HL-60/S4 (cell line): ENCODE measurements at regions not wholly inside any gene's neighbourhood (a gene's known extent, or its start where the extent isn't known, plus 50 kb on each side); places are given as distances from the start of the nearest gene placed in this dataset.

Experiments
- in situ Hi-C: fragments of 300-500 bp; cut with MboI; formaldehyde crosslinking; loops from 2 replicates; pipeline ENCODE4 v1.14.3; 2022; ENCODE audit warnings: low sequenced_read_pairs

GRCh38 chr6:105917038-105917695 is 169.0 kb upstream of the PRDM1 start:
- in situ Hi-C loops = no loop called here

GRCh38 chr6:105911106-105911629 is 175.0 kb upstream of the PRDM1 start:
- in situ Hi-C loops = no loop called here

- in situ Hi-C loops = no loop called here
Measured at GRCh38 chr6:105909106-105909505, 177.0 kb upstream of the PRDM1 start.

DNA sequence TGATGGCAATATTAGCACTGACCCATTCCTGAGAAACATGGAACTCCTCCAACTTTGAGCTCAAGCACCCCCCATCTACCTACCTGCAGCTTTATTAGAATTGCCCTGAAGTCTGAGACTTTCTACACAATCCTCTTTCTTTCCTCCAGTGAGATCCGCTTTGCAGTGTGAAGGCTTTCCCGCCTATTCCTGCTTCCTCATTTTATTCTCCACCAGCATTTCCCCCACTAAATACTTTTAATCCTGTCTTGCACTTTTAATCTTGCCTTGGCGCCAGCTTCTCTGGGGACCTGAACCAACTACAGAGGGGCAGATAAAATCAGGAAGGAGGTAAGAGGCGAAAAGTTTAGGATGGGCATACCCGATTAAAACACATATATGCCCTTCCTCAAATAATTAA is 178.1 kb upstream of the PRDM1 start:
- in situ Hi-C loops = no loop called here

DNA sequence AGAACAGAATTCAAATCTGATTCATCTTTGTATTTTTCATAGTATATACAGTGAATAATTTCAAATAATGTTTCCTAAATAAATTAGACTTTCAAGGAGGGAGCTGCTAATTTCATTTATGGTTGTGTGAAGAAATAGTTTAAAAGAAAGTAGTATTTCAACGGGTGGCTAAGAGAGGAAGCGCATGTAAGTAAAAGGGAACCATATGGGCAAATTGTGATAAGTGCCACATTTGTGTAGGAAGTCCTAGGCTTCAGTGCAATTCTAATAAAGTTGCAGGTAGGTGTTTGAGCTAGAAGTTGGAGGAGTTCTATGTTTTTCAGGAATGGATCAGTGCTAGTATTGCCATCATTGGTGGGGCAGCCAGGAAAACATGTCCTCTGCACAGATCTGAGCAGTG is 178.8 kb upstream of the PRDM1 start:
- in situ Hi-C loops = no loop called here

GRCh38 chr6:105902401-105903031 is 183.6 kb upstream of the PRDM1 start:
- in situ Hi-C loops = no loop called here

DNA sequence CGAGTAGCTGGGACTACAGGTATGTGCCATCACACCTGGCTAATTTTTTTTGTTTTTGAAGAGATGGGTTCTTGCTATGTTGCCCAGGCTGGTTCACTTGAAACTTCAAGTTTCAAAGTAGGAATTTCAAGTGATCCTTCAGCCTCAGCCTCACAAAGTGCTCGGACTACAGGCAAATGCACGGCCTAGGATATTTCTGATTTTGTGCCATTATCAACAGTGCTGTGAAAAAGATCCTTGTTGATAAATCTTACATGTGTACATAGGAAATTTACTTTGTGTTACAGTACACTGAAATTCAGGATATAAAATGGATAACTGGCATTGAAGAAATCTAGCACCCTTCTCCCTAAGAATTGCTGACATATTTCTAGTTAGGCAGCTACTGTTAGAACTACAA is 184.6 kb upstream of the PRDM1 start:
- in situ Hi-C loops = no loop called here

DNA sequence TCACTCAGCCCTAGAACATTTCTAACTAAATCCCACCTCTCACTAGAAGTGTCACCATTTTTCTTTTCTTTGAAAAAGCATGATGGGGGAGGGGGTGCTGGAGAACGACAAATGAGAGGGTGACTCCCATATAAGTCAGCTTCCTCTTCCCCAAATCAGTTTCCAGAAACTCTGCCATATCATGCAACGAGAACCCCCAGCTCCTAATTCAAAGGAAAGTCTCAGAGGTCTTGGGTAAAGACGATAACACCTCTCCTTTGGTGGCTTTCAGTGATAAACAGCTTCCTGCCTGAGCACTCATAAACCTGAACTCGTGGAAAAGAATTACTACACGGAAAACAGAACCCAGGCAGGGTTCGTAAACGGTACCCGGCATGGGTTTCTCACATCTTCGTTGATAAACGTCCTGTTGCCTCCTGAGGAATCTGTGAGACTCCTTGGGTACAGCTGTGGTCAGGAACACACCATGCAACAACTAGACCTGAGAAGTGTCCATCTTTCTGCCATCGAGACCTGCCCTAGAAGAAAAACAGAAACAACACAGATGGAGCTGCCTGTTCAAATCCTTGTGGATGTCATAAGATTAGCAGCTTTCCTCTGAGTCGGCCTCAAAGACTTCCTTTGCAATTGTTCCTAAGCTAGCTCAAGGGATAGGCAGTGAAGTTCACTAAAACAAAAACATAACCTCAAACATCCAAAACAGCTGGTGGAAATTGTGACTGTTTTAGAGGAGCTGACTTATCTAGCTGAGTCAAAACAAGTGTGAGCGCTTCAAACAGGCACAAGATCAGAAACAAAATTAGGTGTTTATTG is 185.8 kb upstream of the PRDM1 start:
- in situ Hi-C loops = no loop called here

- in situ Hi-C loops = no loop called here
Measured at GRCh38 chr6:105898286-105898685, 187.8 kb upstream of the PRDM1 start.

GRCh38 chr6:105897131-105897530 is 189.0 kb upstream of the PRDM1 start:
- in situ Hi-C loops = no loop called here

GRCh38 chr6:105896821-105897095 is 189.4 kb upstream of the PRDM1 start:
- in situ Hi-C loops = no loop called here

DNA sequence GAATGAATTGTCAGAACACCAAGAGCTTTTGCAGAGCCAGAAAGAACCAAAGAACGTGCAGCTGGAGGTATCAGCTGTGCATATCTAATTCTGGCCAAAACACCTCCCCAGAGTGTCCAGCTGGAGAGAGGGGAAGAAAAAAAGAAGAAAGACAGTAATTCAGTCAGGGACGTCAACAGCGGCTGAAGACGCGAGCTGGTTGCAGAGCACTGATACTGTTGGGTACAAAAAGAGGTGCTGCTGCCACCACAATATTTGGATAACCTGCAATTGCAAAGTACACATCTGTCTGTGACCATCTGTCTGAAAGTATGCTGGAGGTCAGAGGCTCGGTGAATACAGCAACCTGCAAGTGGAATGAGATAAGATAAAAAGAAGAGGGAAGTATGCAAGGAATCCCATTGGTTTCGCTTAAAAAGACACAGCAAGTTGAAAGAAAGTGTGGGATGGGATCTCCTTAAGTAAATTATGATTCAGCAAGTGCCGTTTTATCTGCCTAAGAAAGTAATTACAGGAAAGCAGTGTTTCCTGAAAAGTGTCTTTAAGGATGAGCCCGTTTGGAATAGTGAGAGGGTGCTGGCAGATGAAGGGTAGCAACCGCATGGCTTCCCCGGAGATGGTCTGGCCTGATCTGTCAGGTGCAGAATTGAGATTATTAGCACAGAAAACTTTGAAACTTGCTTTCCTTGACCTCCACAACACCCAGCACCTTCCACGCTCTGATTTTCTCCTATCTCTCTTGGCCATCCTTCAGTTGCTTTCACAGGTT is 189.9 kb upstream of the PRDM1 start:
- in situ Hi-C loops = no loop called here

DNA sequence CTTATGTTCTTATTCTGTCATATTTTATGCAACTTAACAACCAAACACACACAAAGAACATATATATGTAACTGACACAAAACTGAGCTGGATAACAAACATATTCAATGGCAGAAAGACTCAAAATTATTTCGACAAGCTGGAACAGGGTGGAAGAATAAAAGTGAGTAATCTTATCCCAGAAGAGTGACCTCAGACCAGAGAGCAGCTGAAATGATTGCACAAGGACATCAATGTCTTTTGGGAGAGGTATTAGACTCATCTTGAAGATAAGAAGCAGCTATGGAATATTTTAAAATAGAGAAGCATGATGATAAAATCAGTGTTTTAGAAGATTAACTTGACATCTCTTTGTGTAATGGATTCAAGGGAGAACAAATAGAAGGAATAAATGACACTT is 191.6 kb upstream of the PRDM1 start:
- in situ Hi-C loops = no loop called here

- in situ Hi-C loops = no loop called here
Measured at GRCh38 chr6:105893741-105894140, 192.4 kb upstream of the PRDM1 start.

GRCh38 chr6:105892577-105893262 is 193.4 kb upstream of the PRDM1 start:
- in situ Hi-C loops = no loop called here

DNA sequence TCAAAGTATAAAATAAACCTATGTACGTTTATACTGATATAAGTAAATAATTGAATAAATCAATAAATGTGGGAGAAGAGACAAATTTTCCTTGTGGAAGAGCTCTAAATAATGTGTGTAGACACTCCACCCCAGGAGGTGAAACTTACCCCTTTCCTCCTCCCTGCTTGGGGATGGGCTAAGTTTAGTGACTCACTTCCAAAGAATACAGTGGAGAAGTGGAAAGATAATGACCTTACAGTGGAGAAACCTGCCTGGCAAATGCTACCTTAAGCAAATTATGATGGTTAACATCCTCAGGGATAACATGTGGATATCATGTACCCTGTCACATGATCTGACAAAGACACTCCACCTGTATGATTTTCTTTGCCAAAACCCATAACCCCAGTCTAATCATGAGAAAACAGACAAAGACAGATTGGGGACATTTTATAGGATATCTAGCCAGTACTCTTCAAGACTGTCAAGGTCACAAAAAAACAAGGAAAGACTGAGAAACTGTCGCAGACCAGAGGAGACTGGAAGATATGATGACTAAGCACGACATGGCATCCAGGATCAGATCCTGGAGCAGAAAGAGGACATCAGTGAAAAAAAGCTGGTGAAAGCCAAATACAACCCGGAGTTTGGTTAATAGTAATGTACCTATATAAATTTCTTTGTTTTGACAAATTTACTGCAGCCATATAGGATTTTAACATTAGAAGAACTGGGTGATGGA is 195.5 kb upstream of the PRDM1 start:
- in situ Hi-C loops = no loop called here

DNA sequence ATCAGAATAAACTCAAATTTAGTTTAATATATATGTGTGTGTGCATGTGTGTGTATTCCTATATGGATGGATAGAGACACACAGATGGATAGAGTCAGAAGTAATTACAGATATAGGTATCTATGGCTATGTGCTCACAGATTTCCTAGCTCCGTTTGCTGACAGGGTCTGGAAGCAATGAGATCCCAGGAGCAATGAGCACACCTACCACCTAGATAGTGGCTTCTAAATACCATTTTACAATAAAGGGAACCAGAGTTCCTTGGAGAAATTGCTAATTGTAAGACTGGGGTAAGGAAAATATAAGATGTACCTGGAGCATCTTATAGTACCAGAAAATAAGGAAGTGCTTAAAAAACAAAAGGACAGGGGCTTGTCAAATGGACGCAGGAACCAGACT is 196.2 kb upstream of the PRDM1 start:
- in situ Hi-C loops = no loop called here

GRCh38 chr6:105886814-105887544 is 199.2 kb upstream of the PRDM1 start:
- in situ Hi-C loops = no loop called here

GRCh38 chr6:105886066-105886813 is 199.9 kb upstream of the PRDM1 start:
- in situ Hi-C loops = no loop called here
